WERI-Rb-1 (cell line): ENCODE measurements at regions not wholly inside any gene's neighbourhood (a gene's known extent, or its start where the extent isn't known, plus 50 kb on each side); places are given as distances from the start of the nearest gene placed in this dataset.

Experiments used
- DNase-seq: peaks from one replicate; pipeline ENCODE4 v3.0.0-alpha.2; 2020
- H3K27ac ChIP-seq: fragments of 250-450 bp; sonication (Bioruptor Pico); 2 replicates; pipeline ENCODE4 v1.5.1; 2020; ENCODE audit warnings: mild to moderate bottlenecking, moderate library complexity
- H3K27me3 ChIP-seq: fragments of 250-450 bp; sonication (Bioruptor Pico); 2 replicates; pipeline ENCODE4 v1.5.1; 2021; ENCODE audit warnings: mild to moderate bottlenecking, low read depth, moderate library complexity; ENCODE audit not compliant: insufficient read depth, severe bottlenecking
- H3K36me3 ChIP-seq: fragments of 250-450 bp; sonication (Bioruptor Pico); 2 replicates; pipeline ENCODE4 v1.5.1; 2020; ENCODE audit warnings: mild to moderate bottlenecking, moderate library complexity
- H3K4me3 ChIP-seq: 2 replicates; pipeline ENCODE4 v1.5.1; 2011; ENCODE audit warnings: low read depth, mild to moderate bottlenecking, control low read depth, low read length
- H3K9me3 ChIP-seq: fragments of 250-450 bp; sonication (Bioruptor Pico); 2 replicates; pipeline ENCODE4 v1.5.1; 2021; ENCODE audit warnings: mild to moderate bottlenecking, moderate library complexity; ENCODE audit not compliant: severe bottlenecking
- CTCF ChIP-seq: IDR thresholded peaks from 2 replicates; pipeline ENCODE4 v1.5.1; 2011; ENCODE audit warnings: low read depth, mild to moderate bottlenecking, control low read depth, inconsistent platforms, low read length

DNA sequence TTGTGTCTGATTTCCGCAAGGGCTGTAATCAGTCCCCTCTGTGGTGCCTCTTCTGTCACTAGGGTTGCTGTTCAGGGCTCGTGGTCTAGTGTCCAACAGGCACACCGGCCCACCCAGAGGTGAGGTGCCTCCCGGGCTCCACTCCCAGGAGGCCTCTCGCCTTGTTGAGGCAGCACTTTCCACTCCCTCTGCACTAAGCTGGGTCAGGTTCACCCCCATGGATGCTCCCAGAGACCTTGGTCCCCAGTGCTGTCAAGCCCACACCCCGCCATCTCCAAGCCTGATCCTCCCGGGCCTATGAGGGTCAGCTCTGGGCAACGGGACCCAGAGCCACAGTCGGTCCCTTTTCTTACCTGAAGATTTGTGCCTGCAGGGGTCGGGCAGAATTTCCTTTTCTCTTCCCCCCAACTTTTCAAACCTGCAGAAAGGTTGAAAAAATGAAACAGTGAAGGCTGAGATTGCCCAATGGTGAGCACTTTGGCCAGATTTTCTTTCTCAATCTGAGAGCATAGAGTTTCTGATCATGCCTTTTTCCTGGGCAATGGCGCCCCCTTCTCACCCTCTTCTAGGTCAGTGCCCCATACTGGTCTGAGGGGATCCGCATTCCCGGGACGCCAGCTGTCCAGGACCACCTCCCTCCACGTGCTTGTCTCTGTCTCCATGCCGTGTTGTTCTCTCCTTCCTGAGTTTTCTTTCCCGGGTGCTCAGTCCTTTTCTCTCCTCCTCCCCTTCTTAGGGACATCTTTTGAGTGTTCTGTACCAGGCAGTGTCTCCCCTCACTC lies 148.0 kb downstream of the ASB1 start:
- no peak overlapping the region for H3K4me3 ChIP-seq
- H3K36me3 ChIP-seq = no peaks in the 10 kb centered on the region
- H3K27me3 ChIP-seq = peaks cover 96% of the 10 kb centered on the region
- no peak for TF ChIP-seq CTCF
- no peak for DNase-seq
- H3K9me3 ChIP-seq = peaks cover 3% of the 10 kb centered on the region
- H3K27ac ChIP-seq = no peak overlapping the region

DNA sequence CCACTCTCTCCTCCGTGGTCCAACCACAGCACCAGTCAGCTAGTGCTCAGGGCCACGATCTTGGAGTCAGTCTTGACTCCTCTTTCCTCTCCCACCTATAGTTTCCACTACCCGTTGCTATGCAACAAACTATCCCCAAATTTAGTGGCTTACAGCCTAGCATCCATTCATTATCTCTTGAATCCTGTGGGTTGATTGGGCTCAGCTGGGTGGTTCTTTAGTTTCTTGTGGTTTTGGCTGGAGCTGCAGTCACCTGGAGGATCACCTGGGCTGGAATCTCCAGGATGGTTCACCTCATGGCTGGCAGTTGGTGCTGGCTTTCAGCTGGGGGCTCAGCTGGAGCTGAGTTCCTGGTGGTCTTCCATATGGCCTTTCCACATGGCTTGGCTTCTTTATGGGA lies 149.9 kb downstream of the ASB1 start:
- peaks cover 3% of the 10 kb centered on the region for H3K9me3 ChIP-seq
- H3K27ac ChIP-seq = no peak overlapping the region
- peaks cover 94% of the 10 kb centered on the region for H3K27me3 ChIP-seq
- no peak for TF ChIP-seq CTCF
- no peaks in the 10 kb centered on the region for H3K36me3 ChIP-seq
- H3K4me3 ChIP-seq = no peak overlapping the region
- DNase-seq = no peak

- Histone ChIP-seq H3K27me3 (peaks cover 91% of the 10 kb centered on the region), H3K4me3 (no peak overlapping the region), H3K9me3 (no peaks in the 10 kb centered on the region), H3K36me3 (no peaks in the 10 kb centered on the region), H3K27ac (no peak overlapping the region)
- no peak for DNase-seq
- no peak for TF ChIP-seq CTCF
Measured at GRCh38 chr2:238578256-238578655, 151.5 kb downstream of the ASB1 start.

GRCh38 chr2:238580486-238580885 lies 153.8 kb downstream of the ASB1 start:
- no peak for TF ChIP-seq CTCF
- Histone ChIP-seq H3K27ac (no peak overlapping the region), H3K9me3 (peaks cover 3% of the 10 kb centered on the region), H3K27me3 (peaks cover 87% of the 10 kb centered on the region), H3K4me3 (no peak overlapping the region), H3K36me3 (no peaks in the 10 kb centered on the region)
- no peak for DNase-seq

DNA sequence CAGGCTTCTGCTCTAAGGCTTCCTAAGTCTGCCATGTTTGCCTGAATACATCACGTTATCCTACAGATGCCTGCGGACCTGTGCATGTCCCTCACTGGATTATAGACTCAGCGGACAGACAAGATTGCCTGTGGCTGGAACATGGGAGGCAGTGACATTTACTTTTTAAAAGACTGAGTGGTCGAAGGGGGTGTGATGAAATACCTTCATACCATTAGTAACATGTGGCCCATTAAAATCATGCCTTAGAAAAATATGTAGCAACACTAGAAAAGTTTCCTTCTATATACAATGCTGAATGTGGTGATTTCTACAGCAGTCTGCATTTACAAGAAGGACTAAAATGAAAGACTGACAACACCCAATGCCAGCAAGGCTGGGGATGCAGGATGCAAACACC lies 154.4 kb downstream of the ASB1 start:
- no peaks in the 10 kb centered on the region for H3K36me3 ChIP-seq
- no peak overlapping the region for H3K27ac ChIP-seq
- no peak overlapping the region for H3K4me3 ChIP-seq
- H3K27me3 ChIP-seq = peaks cover 90% of the 10 kb centered on the region
- no peak for DNase-seq
- H3K9me3 ChIP-seq = peaks cover 3% of the 10 kb centered on the region
- no peak for TF ChIP-seq CTCF

DNA sequence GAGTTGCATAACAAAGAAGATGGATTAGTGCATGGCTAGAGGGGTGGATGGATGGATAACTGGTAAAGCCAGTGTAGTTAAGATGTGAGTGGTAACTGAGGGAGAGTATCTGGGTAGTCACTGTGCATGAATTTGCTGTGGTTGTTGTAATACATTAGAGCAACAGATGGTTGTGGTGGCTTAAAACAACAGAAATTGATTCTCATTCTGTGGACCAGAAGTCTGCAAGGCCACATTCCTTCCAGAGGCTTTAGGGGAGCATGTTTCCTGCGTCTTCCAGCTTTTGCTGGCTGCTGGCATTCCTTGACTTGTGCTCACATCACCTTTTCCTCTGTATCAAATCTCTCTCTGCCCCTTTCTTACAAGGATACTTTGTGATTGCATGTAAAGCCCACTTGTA lies 155.4 kb downstream of the ASB1 start:
- no peak for DNase-seq
- Histone ChIP-seq H3K27me3 (peaks cover 90% of the 10 kb centered on the region), H3K36me3 (no peaks in the 10 kb centered on the region), H3K9me3 (peaks cover 3% of the 10 kb centered on the region), H3K27ac (no peak overlapping the region), H3K4me3 (no peak overlapping the region)
- TF ChIP-seq CTCF = no peak
